HG02870 (cell line): ENCODE measurements at regions not wholly inside any gene's neighbourhood (a gene's known extent, or its start where the extent isn't known, plus 50 kb on each side); places are given as distances from the start of the nearest gene placed in this dataset.

ENCODE experiments used
- ATAC-seq: cut with Tn5 transposase; IDR thresholded peaks from one replicate; pipeline ENCODE4 v1.9.1; 2021; ENCODE audit warnings: mild to moderate bottlenecking, moderate library complexity; ENCODE audit not compliant: unreplicated experiment

- no peak for ATAC-seq
Measured at GRCh38 chr13:85247780-85248179, 551.4 kb downstream of the SLITRK6 start.

- ATAC-seq, result no peak
Measured at GRCh38 chr13:85243831-85244230, 555.4 kb downstream of the SLITRK6 start.

GRCh38 chr13:85241060-85241459 is 558.2 kb downstream of the SLITRK6 start:
- no peak for ATAC-seq

- no peak for ATAC-seq
Measured at GRCh38 chr13:85236413-85236812, 562.8 kb downstream of the SLITRK6 start.

- ATAC-seq, result no peak
Measured at GRCh38 chr13:85230691-85231093, 568.5 kb downstream of the SLITRK6 start.

- ATAC-seq, result no peak
Measured at GRCh38 chr13:85228692-85229091, 570.5 kb downstream of the SLITRK6 start.

GRCh38 chr13:85223883-85224656 is 575.1 kb downstream of the SLITRK6 start:
- no peak for ATAC-seq

- no peak for ATAC-seq
Measured at GRCh38 chr13:85216576-85216975, 582.6 kb downstream of the SLITRK6 start.

- ATAC-seq, result no peak
Measured at GRCh38 chr13:85212692-85213091, 586.5 kb downstream of the SLITRK6 start.

GRCh38 chr13:85204668-85205344 is 594.4 kb downstream of the SLITRK6 start:
- no peak for ATAC-seq

- no peak for ATAC-seq
Measured at GRCh38 chr13:85197431-85197830, 601.8 kb downstream of the SLITRK6 start.

GRCh38 chr13:85194482-85194881 is 604.7 kb downstream of the SLITRK6 start:
- no peak for ATAC-seq

- ATAC-seq, result no peak
Measured at GRCh38 chr13:85191996-85192718, 607.1 kb downstream of the SLITRK6 start.

GRCh38 chr13:85186356-85187045 is 612.7 kb downstream of the SLITRK6 start:
- no peak for ATAC-seq

- ATAC-seq, result no peak
Measured at GRCh38 chr13:85174291-85174690, 624.9 kb downstream of the SLITRK6 start.

GRCh38 chr13:85170372-85170771 is 628.8 kb downstream of the SLITRK6 start:
- no peak for ATAC-seq

- ATAC-seq, result no peak
Measured at GRCh38 chr13:85166891-85167290, 632.3 kb downstream of the SLITRK6 start.

GRCh38 chr13:85163063-85163462 is 636.2 kb downstream of the SLITRK6 start:
- no peak for ATAC-seq

- no peak for ATAC-seq
Measured at GRCh38 chr13:85148009-85148408, 651.2 kb downstream of the SLITRK6 start.

- ATAC-seq, result no peak
Measured at GRCh38 chr13:85142351-85142927, 656.8 kb downstream of the SLITRK6 start.

GRCh38 chr13:85141401-85141800 is 657.8 kb downstream of the SLITRK6 start:
- ATAC-seq, result no peak
